GM18907 (cell line): ENCODE measurements at regions not wholly inside any gene's neighbourhood (a gene's known extent, or its start where the extent isn't known, plus 50 kb on each side); places are given as distances from the start of the nearest gene placed in this dataset.
"Not testable (repeated sequence)": the region's sequence is repeated elsewhere in the genome, so short reads cannot be mapped to it uniquely, and the experiment has no call there.

ENCODE experiments used
- ATAC-seq: cut with Tn5 transposase; IDR thresholded peaks from one replicate; pipeline ENCODE4 v1.9.1; 2021; ENCODE audit warnings: mild to moderate bottlenecking, moderate library complexity; ENCODE audit not compliant: unreplicated experiment

GRCh38 chr5:105689596-105689995, 1981.1 kb downstream of the EFNA5 start:
- no peak for ATAC-seq

- ATAC-seq: no peak
Observed at GRCh38 chr5:105688227-105688792, 1982.4 kb downstream of the EFNA5 start.

GRCh38 chr5:105687493-105687892, 1983.2 kb downstream of the EFNA5 start:
- ATAC-seq: no peak

- ATAC-seq: no peak
Observed at GRCh38 chr5:105685884-105686283, 1984.9 kb downstream of the EFNA5 start.

DNA sequence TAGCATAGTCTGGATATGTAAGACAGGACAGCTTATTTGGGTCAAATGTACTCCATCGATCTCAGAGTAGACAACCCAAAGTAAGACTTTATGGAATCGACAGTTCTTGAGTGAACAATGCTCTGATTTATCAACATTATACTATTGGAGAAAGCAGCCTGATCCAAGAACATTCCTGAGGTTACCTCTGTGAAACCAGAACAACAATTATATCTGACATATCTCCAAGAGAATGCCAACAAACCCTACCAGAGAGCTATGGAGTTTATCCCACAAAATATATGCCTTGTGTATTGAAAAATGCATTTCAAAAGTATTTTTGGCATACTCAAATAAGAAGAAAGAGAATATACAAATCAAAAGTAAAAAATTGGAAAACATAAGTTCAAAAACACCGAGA, 1985.9 kb downstream of the EFNA5 start:
- no peak for ATAC-seq

DNA sequence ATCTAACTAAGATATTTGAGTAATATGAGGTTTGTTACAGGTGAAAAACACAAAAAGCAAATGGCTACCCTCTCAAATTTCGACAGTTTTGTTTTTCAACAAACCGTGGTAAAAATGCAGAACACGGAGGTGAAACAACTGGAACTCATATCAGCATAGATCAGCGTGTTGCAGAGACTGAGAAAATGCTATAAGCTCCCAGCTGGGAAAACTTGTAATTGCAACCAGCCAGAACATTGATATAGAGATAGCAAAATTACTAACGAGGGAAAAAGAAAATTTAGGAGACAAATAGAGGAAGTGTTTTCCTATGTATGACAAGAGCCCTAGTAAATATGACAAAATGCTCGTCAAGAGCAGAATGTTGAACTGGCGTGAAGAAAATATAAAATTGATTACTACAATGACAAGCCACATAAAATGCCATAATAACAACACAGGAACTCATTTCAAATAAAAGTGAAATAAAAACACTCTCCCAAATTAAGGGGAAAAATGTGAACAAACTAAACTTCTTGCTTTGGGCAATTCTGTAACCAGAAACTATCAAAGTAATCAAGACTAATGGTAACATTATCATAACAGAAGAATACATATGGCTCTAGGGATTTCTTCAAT, 1989.8 kb downstream of the EFNA5 start:
- ATAC-seq: no peak

DNA sequence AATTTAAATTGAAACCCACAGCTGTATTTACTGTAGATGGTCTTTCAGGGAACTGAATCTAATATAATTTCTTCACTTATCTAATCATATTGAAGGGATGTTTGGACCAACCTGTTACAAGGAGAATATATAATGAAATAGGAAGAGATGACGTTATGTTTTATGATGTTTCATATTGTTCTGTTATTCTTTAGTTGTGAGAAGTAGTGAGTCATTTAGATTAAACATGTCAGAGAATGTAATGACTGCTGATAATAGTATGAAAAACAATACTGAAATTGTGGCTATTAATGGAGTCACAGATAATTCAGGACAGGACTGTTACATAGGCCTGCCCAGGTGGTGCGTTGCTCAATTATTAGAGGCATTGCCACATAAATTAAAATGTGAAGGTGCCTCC, 1993.4 kb downstream of the EFNA5 start:
- ATAC-seq: no peak

GRCh38 chr5:105670596-105670995, 2000.1 kb downstream of the EFNA5 start:
- ATAC-seq: no peak

DNA sequence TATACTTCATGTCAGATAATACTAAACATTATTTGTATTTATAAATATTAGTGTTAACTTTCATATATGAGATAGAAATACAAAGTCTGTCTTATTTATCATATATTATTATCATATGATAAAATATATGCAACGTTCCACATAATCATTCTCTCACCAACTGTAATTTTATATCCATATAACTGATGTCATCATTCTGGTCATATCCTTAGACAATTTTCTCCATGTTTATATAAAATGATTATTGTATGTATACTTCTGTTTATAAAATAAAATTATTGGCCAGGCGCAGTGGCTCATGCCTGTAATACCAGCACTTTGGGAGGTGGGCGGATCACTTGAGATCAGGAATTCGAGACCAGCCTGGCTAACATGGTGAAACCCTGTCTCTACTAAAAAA, 2007.1 kb downstream of the EFNA5 start:
- no peak for ATAC-seq

- no peak for ATAC-seq
Observed at GRCh38 chr5:105659396-105659795, 2011.3 kb downstream of the EFNA5 start.

DNA sequence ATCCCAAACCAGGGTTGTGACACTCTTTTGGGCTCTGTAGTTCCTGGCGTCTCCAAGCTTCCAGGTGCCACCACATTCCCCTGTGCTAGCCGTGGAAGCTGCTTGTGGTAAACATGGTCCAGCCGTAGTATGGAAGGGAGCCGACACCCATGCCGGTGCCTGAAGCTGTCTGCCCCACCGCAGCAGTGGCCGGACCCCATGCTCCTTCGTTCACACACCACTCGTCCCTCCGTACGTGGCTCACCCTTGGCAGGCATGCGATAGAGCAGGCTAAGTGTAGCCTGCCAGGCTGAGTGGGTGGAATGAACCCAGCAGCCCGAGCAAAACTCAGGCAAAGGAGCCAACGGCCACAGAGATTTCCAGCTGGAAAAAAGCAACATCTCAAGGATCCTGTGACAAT, 2030.4 kb downstream of the EFNA5 start:
- no peak for ATAC-seq

GRCh38 chr5:105639511-105639910, 2031.2 kb downstream of the EFNA5 start:
- no peak for ATAC-seq

GRCh38 chr5:105639068-105639467, 2031.7 kb downstream of the EFNA5 start:
- no peak for ATAC-seq

DNA sequence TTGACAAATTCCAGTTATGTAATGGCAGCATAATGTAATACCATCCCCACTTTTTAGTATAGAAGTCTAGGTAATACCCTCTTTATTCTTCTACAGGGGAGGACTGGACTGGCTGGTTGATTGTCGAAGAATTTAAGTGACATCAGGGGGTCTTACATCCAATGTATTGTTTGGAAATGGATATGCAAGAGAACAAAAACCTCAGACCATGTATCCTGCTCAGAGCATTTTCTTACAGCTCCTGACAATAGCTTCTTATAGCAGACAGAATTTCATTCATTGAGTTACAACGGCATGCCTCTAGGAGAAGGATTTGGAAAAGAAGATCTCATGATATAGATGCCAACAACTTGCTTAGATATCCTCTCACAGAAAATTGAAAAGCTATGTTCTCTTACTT, 2032.3 kb downstream of the EFNA5 start:
- ATAC-seq: no peak

- no peak for ATAC-seq
Observed at GRCh38 chr5:105632043-105632442, 2038.7 kb downstream of the EFNA5 start.

DNA sequence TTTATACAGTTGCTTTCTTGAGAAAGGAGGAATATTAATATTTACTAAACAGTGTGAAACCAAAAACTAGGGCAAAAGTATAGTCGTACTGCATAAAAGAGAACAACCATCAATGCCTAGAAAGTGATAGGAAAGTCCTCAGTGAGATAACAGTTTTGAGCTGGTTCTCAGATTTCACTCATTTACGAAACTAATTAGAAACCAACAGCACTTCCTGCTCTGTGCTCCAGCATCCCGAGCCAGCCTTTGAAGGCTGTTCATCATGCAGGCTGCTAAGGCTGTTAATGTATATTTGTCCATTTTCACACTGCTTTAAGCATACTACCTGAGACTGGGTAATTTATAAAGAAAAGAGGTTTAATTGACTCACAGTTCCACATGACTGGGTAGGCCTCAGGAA, 2039.9 kb downstream of the EFNA5 start:
- no peak for ATAC-seq

GRCh38 chr5:105619725-105620124, 2051.0 kb downstream of the EFNA5 start:
- ATAC-seq: no peak

DNA sequence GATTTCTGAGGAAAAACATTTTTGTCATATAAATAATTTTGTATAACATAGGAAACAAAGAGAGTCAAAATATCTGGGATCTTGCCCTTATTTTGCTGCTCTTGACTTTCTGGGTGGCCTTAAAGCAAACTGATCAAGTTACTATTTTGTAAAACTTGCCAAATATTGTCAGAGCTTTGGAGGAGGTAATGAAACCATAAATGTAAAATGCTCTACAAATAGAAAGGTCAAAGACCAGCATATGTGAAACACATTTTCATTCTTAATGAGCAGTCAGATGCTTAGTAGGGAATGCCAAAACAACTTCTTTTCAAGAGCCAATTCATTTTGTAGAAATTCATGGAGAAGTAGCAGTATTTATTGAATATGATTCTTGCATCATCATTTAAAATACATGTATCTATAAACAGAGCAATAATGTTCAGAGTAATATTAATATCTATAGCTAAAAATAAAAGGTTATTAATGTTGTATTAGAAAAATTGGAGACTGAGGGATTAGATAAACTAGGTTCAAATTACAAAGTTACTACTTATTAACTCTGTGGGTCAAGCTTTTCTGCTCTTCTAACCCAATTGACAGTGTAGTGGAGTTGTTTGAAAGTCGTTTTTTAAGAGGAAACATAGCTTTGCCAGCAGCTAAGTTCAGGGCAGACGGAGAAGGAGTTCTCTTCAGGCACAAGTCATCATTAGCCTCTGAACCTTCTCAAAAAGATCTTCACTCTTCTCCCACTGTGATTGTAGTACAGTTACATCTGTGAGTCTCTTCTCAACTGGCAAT, 2053.1 kb downstream of the EFNA5 start:
- ATAC-seq: no peak

- ATAC-seq: no peak
Observed at GRCh38 chr5:105616599-105616998, 2054.0 kb upstream of the NUDT12 start.

DNA sequence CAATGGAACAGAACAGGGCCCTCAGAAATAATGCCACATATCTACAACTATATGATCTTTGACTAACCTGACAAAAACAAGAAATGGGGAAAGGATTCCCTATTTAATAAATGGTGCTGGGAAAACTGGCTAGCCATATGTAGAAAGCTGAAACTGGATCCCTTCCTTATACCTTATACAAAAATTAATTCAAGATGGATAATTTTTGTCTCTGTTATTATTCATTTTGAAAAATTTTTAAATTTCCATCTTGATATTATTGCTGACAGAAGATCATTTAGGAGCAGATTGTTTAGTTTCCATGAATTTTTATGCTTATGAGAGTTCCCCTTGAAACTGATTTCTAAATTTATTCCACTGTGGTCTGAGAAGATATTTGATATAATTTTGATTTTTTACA, 2039.8 kb upstream of the NUDT12 start:
- ATAC-seq: not testable (repeated sequence)

DNA sequence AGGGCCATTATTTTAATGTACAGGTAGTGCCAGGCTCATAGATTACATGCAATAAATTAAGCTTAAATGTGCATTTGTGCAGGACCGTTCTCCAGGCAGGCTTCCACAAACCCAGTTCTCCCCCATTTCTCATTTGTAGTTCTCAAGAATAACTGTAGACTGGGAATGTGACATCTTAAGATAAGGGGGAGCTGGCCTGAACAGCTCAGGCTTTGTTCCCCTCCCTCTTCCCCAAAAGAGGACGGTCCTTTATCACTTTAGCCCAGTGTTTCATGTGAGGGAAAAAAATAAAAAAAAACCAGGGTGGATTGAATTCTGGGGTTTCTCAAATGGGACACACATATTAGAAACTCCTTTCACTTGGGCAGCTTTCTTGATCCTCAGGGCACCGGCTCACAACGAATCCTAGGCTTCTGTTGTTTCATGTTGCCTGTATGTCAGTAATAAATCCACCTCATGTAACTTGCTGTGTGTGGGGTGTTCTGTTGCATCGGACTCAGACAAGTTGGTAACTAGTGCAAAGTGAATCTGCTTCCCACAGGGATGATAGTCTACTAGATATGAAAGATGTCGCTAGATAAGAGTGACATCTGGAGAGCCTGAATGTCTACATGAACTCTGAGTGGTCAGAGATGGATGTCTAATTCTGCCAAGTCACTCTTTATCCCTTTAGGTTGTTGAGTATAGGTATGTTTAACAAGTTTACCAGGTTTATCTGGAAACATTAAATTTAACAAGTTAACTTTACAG, 2030.6 kb upstream of the NUDT12 start:
- ATAC-seq: no peak
